H1 (cell line): ENCODE measurements at regions not wholly inside any gene's neighbourhood (a gene's known extent, or its start where the extent isn't known, plus 50 kb on each side); places are given as distances from the start of the nearest gene placed in this dataset.

ENCODE experiments used
- CTCF ChIA-PET: fragments of 300-600 bp; sonication (Branson Sonifier 250); formaldehyde crosslinking; loops from one replicate; lab custom pipeline; 2021; ENCODE audit not compliant: partially characterized antibody; lab: Charles Lee
- POLR2A ChIA-PET: fragments of 300-600 bp; sonication (Branson Sonifier 250); formaldehyde crosslinking; loops from one replicate; lab custom pipeline; 2021; ENCODE audit warnings: inconsistent platforms; ENCODE audit not compliant: partially characterized antibody; lab: Charles Lee
- DNase-seq, 2 experiments: peaks; one replicate each; pipeline versions ENCODE4 v3.0.0 to v3.0.0-alpha.2; 2010 to 2022; ENCODE audit warnings: low spot score in 2 of 2, low read depth in 1 of 2, mixed read lengths in 1 of 2
- FAIRE-seq: peaks from 2 replicates; lab custom pipeline; 2011; peaks lifted over from hg19 to GRCh38; lab: Jason Lieb, UNC
- H2AFZ ChIP-seq: 2 replicates; pipeline ENCODE4 v1.8.1; 2012; ENCODE audit warnings: low read length, inconsistent platforms
- H2AK5ac ChIP-seq: 2 replicates; pipeline ENCODE4 v1.6.1; 2013; ENCODE audit warnings: low read depth, low read length
- H2BK120ac ChIP-seq: replicated peaks from 2 replicates; pipeline ENCODE3; 2013; ENCODE audit warnings: low read depth, low read length, inconsistent platforms
- H2BK12ac ChIP-seq: 2 replicates; pipeline ENCODE4 v1.6.1; 2013; ENCODE audit warnings: low read depth, low read length
- H2BK15ac ChIP-seq: 2 replicates; pipeline ENCODE4 v1.6.1; 2013; ENCODE audit warnings: low read length
- H2BK20ac ChIP-seq: 2 replicates; pipeline ENCODE4 v1.6.1; 2013; ENCODE audit warnings: low read length
- H2BK5ac ChIP-seq: 2 replicates; pipeline ENCODE4 v1.6.1; 2013; ENCODE audit warnings: low read depth, low read length
- H3K14ac ChIP-seq: 2 replicates; pipeline ENCODE4 v1.6.1; 2013; ENCODE audit warnings: inconsistent platforms; ENCODE audit not compliant: insufficient read length
- H3K18ac ChIP-seq: 2 replicates; pipeline ENCODE4 v1.6.1; 2013; ENCODE audit warnings: low read length; ENCODE audit errors: extremely low read depth
- H3K23ac ChIP-seq: 2 replicates; pipeline ENCODE4 v1.6.1; 2013; ENCODE audit warnings: inconsistent platforms; ENCODE audit not compliant: insufficient read length
- H3K23me2 ChIP-seq: 2 replicates; pipeline ENCODE4 v1.6.1; 2013; ENCODE audit warnings: low read depth, low read length
- H3K27ac ChIP-seq: 2 replicates; pipeline ENCODE4 v1.6.1; 2011; ENCODE audit warnings: low read depth, low read length, inconsistent platforms
- H3K27me3 ChIP-seq, 4 experiments: replicated peaks in 1 of 4; 1 replicate in 1 of 4; 2 replicates in 3 of 4; pipeline versions ENCODE4 v1.6.1 to v1.8.1; 2011 to 2013; ENCODE audit warnings: low read length in 3 of 4, mild to moderate bottlenecking in 3 of 4, inconsistent platforms in 2 of 4, mixed read lengths in 2 of 4, moderate library complexity in 1 of 4; ENCODE audit not compliant: control insufficient read depth in 3 of 4, insufficient read depth in 3 of 4; ENCODE audit errors: extremely low read depth in 1 of 4
- H3K36me3 ChIP-seq, 4 experiments: 2 replicates each; pipeline versions ENCODE4 v1.6.1 to v1.8.1; 2011 to 2013; ENCODE audit warnings: mild to moderate bottlenecking in 4 of 4, low read length in 3 of 4, moderate library complexity in 2 of 4, control low read depth in 1 of 4, inconsistent platforms in 1 of 4; ENCODE audit not compliant: insufficient read depth in 4 of 4, control insufficient read depth in 2 of 4
- H3K4ac ChIP-seq: replicated peaks from 2 replicates; pipeline ENCODE3; 2013; ENCODE audit warnings: low read length, low read depth, mixed read lengths, inconsistent platforms; ENCODE audit not compliant: insufficient read length
- H3K4me1 ChIP-seq, 4 experiments: replicated peaks in 1 of 4; 1 replicate in 1 of 4; 2 replicates in 3 of 4; pipeline versions ENCODE4 v1.6.1 to v1.8.1; 2011 to 2013; ENCODE audit warnings: low read length in 3 of 4, inconsistent platforms in 2 of 4, mixed read lengths in 1 of 4; ENCODE audit not compliant: insufficient read depth in 4 of 4, control insufficient read depth in 3 of 4
- H3K4me2 ChIP-seq, 2 experiments: 2 replicates each; pipeline versions ENCODE4 v1.6.1 to v1.8.1; 2011 to 2013; ENCODE audit warnings: low read depth in 2 of 2, low read length in 2 of 2, control low read depth in 1 of 2, inconsistent platforms in 1 of 2, mild to moderate bottlenecking in 1 of 2; ENCODE audit not compliant: insufficient read depth in 1 of 2
- H3K4me3 ChIP-seq, 4 experiments: fragments of 200-600, 300-600 bp in 1 of 4; sonication (generic), shearing (Covaris generic), sonication (Bioruptor Twin) in 1 of 4; 2 replicates each; pipeline versions ENCODE4 v1.5.1 to v1.8.1; 2011 to 2016; ENCODE audit warnings: low read length in 4 of 4, low read depth in 3 of 4, control low read depth in 2 of 4, inconsistent platforms in 2 of 4, mild to moderate bottlenecking in 2 of 4, mixed read lengths in 1 of 4, moderate library complexity in 1 of 4; ENCODE audit not compliant: insufficient read depth in 2 of 4; ENCODE audit errors: extremely low read depth in 1 of 4
- H3K56ac ChIP-seq: replicated peaks from 2 replicates; pipeline ENCODE3; 2013; ENCODE audit warnings: low read depth, mild to moderate bottlenecking, mixed read lengths, low read length, inconsistent platforms; ENCODE audit not compliant: insufficient read length
- H3K79me1 ChIP-seq: 2 replicates; pipeline ENCODE4 v1.6.1; 2013; ENCODE audit warnings: low read depth, low read length, control low read depth
- H3K79me2 ChIP-seq, 2 experiments: 2 replicates each; pipeline versions ENCODE4 v1.6.1 to v1.8.1; 2012 to 2013; ENCODE audit warnings: low read length in 2 of 2, mild to moderate bottlenecking in 2 of 2, inconsistent platforms in 1 of 2; ENCODE audit not compliant: insufficient read depth in 2 of 2, control insufficient read depth in 1 of 2
- H3K9ac ChIP-seq, 4 experiments: replicated peaks in 1 of 4; 1 replicate in 1 of 4; 2 replicates in 3 of 4; pipeline versions ENCODE4 v1.6.1 to v1.8.1; 2011 to 2013; ENCODE audit warnings: low read depth in 3 of 4, low read length in 3 of 4, control low read depth in 2 of 4, mild to moderate bottlenecking in 2 of 4, moderate library complexity in 2 of 4, inconsistent platforms in 1 of 4; ENCODE audit errors: extremely low read depth in 1 of 4
- H3K9me3 ChIP-seq, 2 experiments: 2 replicates each; pipeline versions ENCODE4 v1.6.1 to v1.8.1; 2012 to 2013; ENCODE audit warnings: mild to moderate bottlenecking in 2 of 2, moderate library complexity in 2 of 2, control low read depth in 1 of 2, inconsistent platforms in 1 of 2, low read depth in 1 of 2, low read length in 1 of 2, mixed read lengths in 1 of 2; ENCODE audit not compliant: insufficient read depth in 2 of 2
- H4K20me1 ChIP-seq, 2 experiments: replicated peaks in 1 of 2; 2 replicates each; pipeline versions ENCODE3 to v1.8.1; 2011 to 2013; ENCODE audit warnings: inconsistent platforms in 2 of 2, low read length in 2 of 2, mild to moderate bottlenecking in 1 of 2; ENCODE audit not compliant: insufficient read depth in 2 of 2, control insufficient read depth in 1 of 2
- H4K5ac ChIP-seq: 2 replicates; pipeline ENCODE4 v1.6.1; 2013; ENCODE audit warnings: low read length, low read depth, mixed read lengths, inconsistent platforms; ENCODE audit not compliant: insufficient read length
- H4K8ac ChIP-seq: 2 replicates; pipeline ENCODE4 v1.8.0; 2013; ENCODE audit warnings: mild to moderate bottlenecking, moderate library complexity, low read length, inconsistent platforms; ENCODE audit not compliant: insufficient read depth; ENCODE audit errors: extremely low read depth
- H4K91ac ChIP-seq: replicated peaks from 2 replicates; pipeline ENCODE3; 2013; ENCODE audit warnings: low read length, mixed read lengths, inconsistent platforms; ENCODE audit not compliant: insufficient read length
- BACH1 ChIP-seq: IDR thresholded peaks from 2 replicates; pipeline ENCODE4 v1.6.1; 2012; ENCODE audit warnings: low read length, improper control_type of control experiment
- BRCA1 ChIP-seq: IDR thresholded peaks from 2 replicates; pipeline ENCODE4 v1.6.1; 2012; ENCODE audit warnings: low read depth, low read length, improper control_type of control experiment
- HDAC2 ChIP-seq, 2 experiments: fragments of 300-600 bp in 1 of 2; sonication (generic) in 1 of 2; IDR thresholded peaks; 2 replicates each; pipeline ENCODE4 v1.6.1; 2011 to 2012; ENCODE audit warnings: low read depth in 2 of 2, low read length in 2 of 2, mild to moderate bottlenecking in 2 of 2, moderate library complexity in 2 of 2, borderline replicate concordance in 1 of 2, inconsistent platforms in 1 of 2
- POLR2AphosphoS5 ChIP-seq: IDR thresholded peaks from 2 replicates; pipeline ENCODE4 v1.6.1; 2011; ENCODE audit warnings: low read depth, low read length
- RAD21 ChIP-seq, 2 experiments: IDR thresholded peaks in 1 of 2; conservative IDR thresholded peaks in 1 of 2; 2 replicates each; pipeline ENCODE4 v1.6.1; 2011; ENCODE audit warnings: low read depth in 2 of 2, low read length in 2 of 2, improper control_type of control experiment in 1 of 2, inconsistent platforms in 1 of 2, mild to moderate bottlenecking in 1 of 2, moderate library complexity in 1 of 2
- SIX5 ChIP-seq: IDR thresholded peaks from 2 replicates; pipeline ENCODE4 v1.6.1; 2011; ENCODE audit warnings: mild to moderate bottlenecking, low read depth, low read length
- SUZ12 ChIP-seq: fragments of 200-600 bp; sonication (generic); IDR thresholded peaks from 2 replicates; pipeline ENCODE4 v1.6.1; 2012; ENCODE audit warnings: mild to moderate bottlenecking, inconsistent platforms, low read length, moderate library complexity, mixed read lengths
- TCF12 ChIP-seq: IDR thresholded peaks from 2 replicates; pipeline ENCODE4 v1.6.1; 2011; ENCODE audit warnings: low read depth, mild to moderate bottlenecking, low read length
- WGBS, 2 experiments: shearing (Covaris generic) in 1 of 2; methylation state at CpG; one replicate each; pipeline versions ENCODE4 v1.1.6 to v1.1.7; 2013 to 2015; ENCODE audit warnings: low lambda C conversion rate in 2 of 2, mixed read lengths in 2 of 2, inconsistent platforms in 1 of 2, low coverage in 1 of 2, missing lambda C conversion rate in 1 of 2; ENCODE audit not compliant: insufficient replicate concordance in 2 of 2, insufficient coverage in 1 of 2, insufficient read length in 1 of 2; ENCODE audit errors: extremely low coverage in 1 of 2, missing lambda C conversion rate in 1 of 2; 5-methylcytosine and 5-hydroxymethylcytosine counted together

- Histone ChIP-seq H2BK12ac (no peak overlapping the region), H3K36me3 (no peaks in the 10 kb centered on the region), H4K91ac (no peak overlapping the region), H3K9ac (no peak overlapping the region), H2BK5ac (no peak overlapping the region), H4K8ac (no peak overlapping the region), H3K79me1 (no peaks in the 10 kb centered on the region), H3K79me2 (no peaks in the 10 kb centered on the region), H2BK20ac (no peak overlapping the region), H3K4me3 (no peak overlapping the region), H3K14ac (no peak overlapping the region), H3K4me2 (no peak overlapping the region)
- POLR2A ChIA-PET, result no interaction called here
- TF ChIP-seq SUZ12 (no peak), BRCA1 (no peak), POLR2AphosphoS5 (no peak), RAD21 (IDR thresholded peaks at IDR 0.05 in 1 of 2, conservative IDR thresholded peaks at IDR 0.05 in 1 of 2; ENCODE audit: low read depth in 2 of 2, low read length in 2 of 2) (no peak), SIX5 (no peak), TCF12 (no peak), BACH1 (no peak), HDAC2 (IDR thresholded peaks at IDR 0.05; ENCODE audit: borderline replicate concordance in 1 of 2, low read depth in 2 of 2, low read length in 2 of 2) (no peak)
- TF ChIP-seq, all 59 proteins: peak for 0
- no peak for DNase-seq
- H2AK5ac ChIP-seq, result no peak overlapping the region
- no peaks in the 10 kb centered on the region for H3K4me1 ChIP-seq
- no peak overlapping the region for H3K4ac ChIP-seq
- no peaks in the 10 kb centered on the region for H3K23me2 ChIP-seq
- no peak overlapping the region for H2BK120ac ChIP-seq
- H3K18ac ChIP-seq, result no peak overlapping the region
- no peak overlapping the region for H2AFZ ChIP-seq
- no peaks in the 10 kb centered on the region for H4K20me1 ChIP-seq
- no peak overlapping the region for H2BK15ac ChIP-seq
- no peaks in the 10 kb centered on the region for H3K27me3 ChIP-seq
- 94% methylated on average over 5 of the region's 5 CpGs; no CpG with 5 or more reads in 1 of the 2 experiments for WGBS, 2 experiments
- FAIRE-seq, result no peak
- no peaks in the 10 kb centered on the region for H3K9me3 ChIP-seq
- CTCF ChIA-PET, result interaction anchor here (0.6 to 3.3 kb wide), 6 partner anchors 8 to 1653 kb away, joined by 3 to 14 read pairs (median 3); no protein-coding TSS in a partner anchor
- no peak overlapping the region for H4K5ac ChIP-seq
- no peak overlapping the region for H3K56ac ChIP-seq
- H3K27ac ChIP-seq, result no peak overlapping the region
- no peak overlapping the region for H3K23ac ChIP-seq
Measured at GRCh38 chr6:169328112-169328801, 74.6 kb upstream of the THBS2 start.
